ENCODE measurements at regions not wholly inside any gene's neighbourhood (a gene's known extent, or its start where the extent isn't known, plus 50 kb on each side); places are given as distances from the start of the nearest gene placed in this dataset.

- peak; percentile 86 for DNase-seq
Measured at GRCh38 chr3:67290438-67290837, 292.3 kb downstream of the KBTBD8 start.

- DNase-seq = peak; percentile 59
Measured at GRCh38 chr3:67291287-67292252, 293.5 kb downstream of the KBTBD8 start.

- peak; percentile 42 for DNase-seq
Measured at GRCh38 chr3:67292356-67293121, 294.4 kb downstream of the KBTBD8 start.

GRCh38 chr3:67294341-67294740, 296.2 kb downstream of the KBTBD8 start:
- DNase-seq = no peak

- peak; percentile 8 for DNase-seq
Measured at GRCh38 chr3:67296039-67296892, 298.2 kb downstream of the KBTBD8 start.

- DNase-seq = no peak
Measured at GRCh38 chr3:67297715-67298475, 299.8 kb downstream of the KBTBD8 start.

GRCh38 chr3:67301556-67301955, 303.4 kb downstream of the KBTBD8 start:
- DNase-seq = no peak

- DNase-seq = no peak
Measured at GRCh38 chr3:67302489-67302888, 304.4 kb downstream of the KBTBD8 start.

GRCh38 chr3:67305160-67305559, 307.1 kb downstream of the KBTBD8 start:
- no peak for DNase-seq

GRCh38 chr3:67305922-67306321, 307.8 kb downstream of the KBTBD8 start:
- no peak for DNase-seq

GRCh38 chr3:67311440-67311839, 313.3 kb downstream of the KBTBD8 start:
- no peak for DNase-seq

- no peak for DNase-seq
Measured at GRCh38 chr3:67312155-67312554, 314.0 kb downstream of the KBTBD8 start.

- DNase-seq = no peak
Measured at GRCh38 chr3:67318162-67318561, 320.1 kb downstream of the KBTBD8 start.

- DNase-seq = no peak
Measured at GRCh38 chr3:67324554-67324953, 326.4 kb downstream of the KBTBD8 start.
